ENCODE measurements at regions not wholly inside any gene's neighbourhood (a gene's known extent, or its start where the extent isn't known, plus 50 kb on each side); places are given as distances from the start of the nearest gene placed in this dataset.

- TF ChIP-seq CTCF (IDR thresholded peaks at IDR 0.05) (no peak), POLR2AphosphoS5 (IDR thresholded peaks at IDR 0.05) (no peak)
Observed at GRCh38 chr15:94683902-94684301, 452.5 kb downstream of the MCTP2 start.
